HCT116 (cell line): ENCODE measurements at regions not wholly inside any gene's neighbourhood (a gene's known extent, or its start where the extent isn't known, plus 50 kb on each side); places are given as distances from the start of the nearest gene placed in this dataset.

Experiments used
- ATAC-seq: fragments of 200-7000 bp; cut with Tn5 transposase; 2 replicates; pipeline ENCODE4 v1.9.1; 2020; ENCODE audit warnings: mild to moderate bottlenecking, moderate library complexity
- BruUV-seq: library from RNA; stranded (reverse); fragments of 400-500 nt; replicated peaks from 2 replicates; lab custom pipeline; 2021; lab: Mats Ljungman, UMichigan
- CTCF ChIA-PET: fragments of 300-600 bp; sonication (Branson Sonifier 250); formaldehyde crosslinking; loops from one replicate; lab custom pipeline; 2021; ENCODE audit warnings: antibody characterized with exemption; lab: Charles Lee
- POLR2A ChIA-PET: fragments of 300-600, 350-600 bp; sonication (Branson Sonifier 250); formaldehyde crosslinking; loops from one replicate; lab custom pipeline; 2021; ENCODE audit warnings: antibody characterized with exemption; lab: Charles Lee
- RAD21 ChIA-PET, 2 experiments: fragments of 300-600 bp; sonication (Branson Sonifier 250); formaldehyde crosslinking; loops; one replicate each; lab custom pipeline; 2023; ENCODE audit warnings: low total read pairs in 2 of 2; ENCODE audit not compliant: uncharacterized antibody in 2 of 2, unreplicated experiment in 2 of 2, low non-redundant PET in 1 of 2; lab: Charles Lee
- DNase-seq: peaks from one replicate; pipeline ENCODE4 v3.0.0-alpha.2; 2010; ENCODE audit warnings: low read depth, low spot score
- H2AFZ ChIP-seq: fragments of 200-600 bp; shearing (Covaris generic), sonication (generic); 2 replicates; pipeline ENCODE4 v1.6.1; 2017; ENCODE audit warnings: low read depth, mixed run types, mixed read lengths, antibody characterized with exemption, low read length; ENCODE audit not compliant: poor library complexity, severe bottlenecking
- H3K27ac ChIP-seq: 2 replicates; pipeline ENCODE4 v1.5.1; 2012; ENCODE audit warnings: low read depth, low read length
- H3K27me3 ChIP-seq: fragments of 200-600 bp; sonication (generic); 2 replicates; pipeline ENCODE4 v1.6.1; 2016; ENCODE audit warnings: mixed run types, low read length, mixed read lengths; ENCODE audit not compliant: insufficient read depth
- H3K36me3 ChIP-seq, 2 experiments: fragments of 200-500 bp in 1 of 2; fragments of 200-600 bp in 1 of 2; sonication (Bioruptor generic) in 1 of 2; sonication (generic) in 1 of 2; 2 replicates each; pipeline versions ENCODE4 v1.5.1 to v1.6.1; 2014 to 2016; ENCODE audit warnings: low read length in 2 of 2, inconsistent platforms in 1 of 2, mixed read lengths in 1 of 2, mixed run types in 1 of 2; ENCODE audit not compliant: insufficient read depth in 2 of 2, control insufficient read depth in 1 of 2
- H3K4me1 ChIP-seq, 2 experiments: fragments of 200-600 bp in 1 of 2; sonication (generic) in 1 of 2; 2 replicates each; pipeline versions ENCODE4 v1.5.1 to v1.6.1; 2012 to 2017; ENCODE audit warnings: low read length in 2 of 2, inconsistent platforms in 1 of 2, mild to moderate bottlenecking in 1 of 2, mixed read lengths in 1 of 2, mixed run types in 1 of 2, moderate library complexity in 1 of 2; ENCODE audit not compliant: insufficient read depth in 2 of 2, control insufficient read depth in 1 of 2
- H3K4me2 ChIP-seq: fragments of 200-600 bp; sonication (generic); 2 replicates; pipeline ENCODE4 v1.6.1; 2017; ENCODE audit warnings: mixed run types, low read length, mixed read lengths
- H3K4me3 ChIP-seq, 2 experiments: fragments of 200-600 bp in 1 of 2; sonication (generic) in 1 of 2; replicated peaks in 1 of 2; 2 replicates each; pipeline ENCODE4 v1.5.1; 2011 to 2016; ENCODE audit warnings: low read length in 2 of 2, control low read depth in 1 of 2, low read depth in 1 of 2, mild to moderate bottlenecking in 1 of 2, mixed read lengths in 1 of 2, mixed run types in 1 of 2
- H3K79me2 ChIP-seq: fragments of 200-600 bp; sonication (generic); 2 replicates; pipeline ENCODE4 v1.6.1; 2017; ENCODE audit warnings: mild to moderate bottlenecking, mixed run types, low read length, moderate library complexity, mixed read lengths; ENCODE audit not compliant: insufficient read depth
- H3K9ac ChIP-seq: fragments of 200-600 bp; sonication (generic); 2 replicates; pipeline ENCODE4 v1.6.1; 2016; ENCODE audit warnings: low read length, mixed read lengths
- H3K9me2 ChIP-seq: fragments of 200-600 bp; sonication (generic), shearing (Covaris generic); 2 replicates; pipeline ENCODE4 v1.6.1; 2017; ENCODE audit warnings: mixed run types, mild to moderate bottlenecking, moderate library complexity; ENCODE audit not compliant: insufficient read depth
- H3K9me3 ChIP-seq, 2 experiments: fragments of 200-500 bp in 1 of 2; fragments of 200-600 bp in 1 of 2; sonication (Bioruptor generic) in 1 of 2; sonication (generic) in 1 of 2; 2 replicates each; pipeline ENCODE4 v1.6.1; 2014 to 2017; ENCODE audit warnings: low read length in 2 of 2, mixed read lengths in 2 of 2, inconsistent platforms in 1 of 2, low read depth in 1 of 2, mild to moderate bottlenecking in 1 of 2, mixed run types in 1 of 2, moderate library complexity in 1 of 2; ENCODE audit not compliant: control insufficient read depth in 1 of 2, insufficient read depth in 1 of 2
- H4K20me1 ChIP-seq: fragments of 200-600 bp; sonication (generic), shearing (Covaris generic); 2 replicates; pipeline ENCODE4 v1.6.1; 2017; ENCODE audit warnings: mixed run types, mild to moderate bottlenecking, moderate library complexity; ENCODE audit not compliant: insufficient read depth
- CBX3 ChIP-seq: IDR thresholded peaks from 2 replicates; pipeline ENCODE4 v1.6.1; 2012; ENCODE audit warnings: low read depth
- CTCF ChIP-seq, 3 experiments: fragments of 200-600 bp in 1 of 3; sonication (generic) in 1 of 3; IDR thresholded peaks in 2 of 3; conservative IDR thresholded peaks in 1 of 3; 2 replicates each; pipeline ENCODE4 v1.5.1; 2012 to 2017; ENCODE audit warnings: low read depth in 2 of 3, low read length in 2 of 3, antibody characterized with exemption in 1 of 3, borderline replicate concordance in 1 of 3, control low read depth in 1 of 3, mild to moderate bottlenecking in 1 of 3, mixed read lengths in 1 of 3, mixed run types in 1 of 3, moderate library complexity in 1 of 3; ENCODE audit not compliant: insufficient read depth in 1 of 3
- ELF1 ChIP-seq: IDR thresholded peaks from 2 replicates; pipeline ENCODE4 v1.6.1; 2012; ENCODE audit warnings: low read depth, borderline replicate concordance
- EZH2 ChIP-seq: fragments of 200-600 bp; sonication (generic); IDR thresholded peaks from 2 replicates; pipeline ENCODE4 v1.6.1; 2017; ENCODE audit warnings: antibody characterized with exemption, mixed run types
- EZH2phosphoT487 ChIP-seq: fragments of 200-600 bp; IDR thresholded peaks from 2 replicates; pipeline ENCODE4 v1.6.1; 2018; ENCODE audit warnings: antibody characterized with exemption, borderline replicate concordance
- FOSL1 ChIP-seq: IDR thresholded peaks from 2 replicates; pipeline ENCODE4 v1.6.1; 2012; ENCODE audit warnings: low read depth
- POLR2AphosphoS5 ChIP-seq: IDR thresholded peaks from 2 replicates; pipeline ENCODE4 v1.6.1; 2011; ENCODE audit warnings: mild to moderate bottlenecking, low read depth, low read length, moderate library complexity
- REST ChIP-seq: IDR thresholded peaks from 2 replicates; pipeline ENCODE4 v1.6.1; 2012; ENCODE audit warnings: low read depth
- SIN3A ChIP-seq: IDR thresholded peaks from 2 replicates; pipeline ENCODE4 v1.6.1; 2012; ENCODE audit warnings: low read depth
- SP1 ChIP-seq: IDR thresholded peaks from 2 replicates; pipeline ENCODE4 v1.6.1; 2012; ENCODE audit warnings: low read depth
- intact Hi-C: fragments of 100-400 bp; cut with micrococcal nuclease; formaldehyde crosslinking; loops from 2 replicates; pipeline ENCODE4 v1.10.0; 2022

GRCh38 chr6:71038711-71039344 lies 82.0 kb upstream of the B3GAT2 start:
- Histone ChIP-seq H3K27me3 (peaks cover 24% of the 10 kb centered on the region), H3K27ac (no peak overlapping the region), H2AFZ (no peak overlapping the region), H3K9me3 (no peaks in the 10 kb centered on the region), H3K4me2 (no peak overlapping the region), H3K9me2 (no peaks in the 10 kb centered on the region), H3K4me1 (no peaks in the 10 kb centered on the region), H3K4me3 (no peak overlapping the region), H4K20me1 (no peaks in the 10 kb centered on the region), H3K36me3 (no peaks in the 10 kb centered on the region), H3K9ac (no peak overlapping the region), H3K79me2 (no peaks in the 10 kb centered on the region)
- DNase-seq (no peak), ATAC-seq (no peak)
- intact Hi-C loops: no loop called here
- ChIA-PET POLR2A (no interaction called here), RAD21 (no interaction called here), CTCF (no interaction called here)
- TF ChIP-seq SP1 (no peak), FOSL1 (no peak), CTCF (IDR thresholded peaks at IDR 0.05 in 2 of 3, conservative IDR thresholded peaks at IDR 0.05 in 1 of 3; ENCODE audit: borderline replicate concordance in 1 of 3, insufficient read depth in 1 of 3, low read depth in 2 of 3, low read length in 2 of 3) (no peak), ELF1 (no peak), POLR2AphosphoS5 (no peak), REST (no peak), EZH2phosphoT487 (no peak), EZH2 (no peak), SIN3A (no peak), CBX3 (no peak)
- BruUV-seq: no TSS peak
